Small intestine (tissue), 7 donors: ENCODE measurements at regions not wholly inside any gene's neighbourhood (a gene's known extent, or its start where the extent isn't known, plus 50 kb on each side); places are given as distances from the start of the nearest gene placed in this dataset.

Experiments used
- DNase-seq, 2 donors: peaks; one replicate each; pipeline versions ENCODE4 v3.0.0 to v3.0.0-alpha.2; 2013
- FAIRE-seq: peaks from 2 replicates; lab custom pipeline; 2012; peaks lifted over from hg19 to GRCh38; lab: Jason Lieb, UNC
- H3K27ac ChIP-seq, 3 donors: one replicate each; pipeline ENCODE4 v1.5.1; 2013; ENCODE audit warnings: low read length in 2 of 3, mild to moderate bottlenecking in 2 of 3, control low read depth in 1 of 3, inconsistent platforms in 1 of 3, low read depth in 1 of 3, moderate library complexity in 1 of 3
- H3K27me3 ChIP-seq, 3 donors: one replicate each; pipeline ENCODE4 v1.6.1; 2013; ENCODE audit warnings: low read length in 3 of 3, inconsistent platforms in 1 of 3; ENCODE audit not compliant: control insufficient read depth in 3 of 3, insufficient read depth in 3 of 3
- H3K36me3 ChIP-seq, 3 donors: one replicate each; pipeline ENCODE4 v1.6.1; 2013; ENCODE audit warnings: low read length in 3 of 3, inconsistent platforms in 1 of 3, low read depth in 1 of 3, mild to moderate bottlenecking in 1 of 3, moderate library complexity in 1 of 3; ENCODE audit not compliant: control insufficient read depth in 3 of 3, insufficient read depth in 2 of 3
- H3K4me1 ChIP-seq, 3 donors: one replicate each; pipeline ENCODE4 v1.6.1; 2013; ENCODE audit warnings: low read length in 2 of 3, inconsistent platforms in 1 of 3, low read depth in 1 of 3, mild to moderate bottlenecking in 1 of 3, moderate library complexity in 1 of 3; ENCODE audit not compliant: control insufficient read depth in 3 of 3, insufficient read depth in 2 of 3
- H3K4me3 ChIP-seq, 3 donors: one replicate each; pipeline ENCODE4 v1.5.1; 2013; ENCODE audit warnings: low read length in 3 of 3, control low read depth in 1 of 3, inconsistent platforms in 1 of 3, low read depth in 1 of 3, mild to moderate bottlenecking in 1 of 3, moderate library complexity in 1 of 3
- H3K9me3 ChIP-seq, 2 donors: one replicate each; pipeline ENCODE4 v1.6.1; 2013; ENCODE audit warnings: low read depth in 1 of 2, low read length in 1 of 2; ENCODE audit not compliant: control insufficient read depth in 2 of 2, insufficient read depth in 1 of 2
- WGBS, 3 donors: extraction: QIAGEN DNeasy Blood & Tissue Kit; methylation state at CpG; one replicate each; pipeline ENCODE4 v1.1.7; 2013; 5-methylcytosine and 5-hydroxymethylcytosine counted together
- donor health status: healthy with polysubstance abuse.
- donor health status: control.
- donor health status: control.
- donor health status: Bipolar disorder and iron deficiency.
- donor health status: healthy.

DNA sequence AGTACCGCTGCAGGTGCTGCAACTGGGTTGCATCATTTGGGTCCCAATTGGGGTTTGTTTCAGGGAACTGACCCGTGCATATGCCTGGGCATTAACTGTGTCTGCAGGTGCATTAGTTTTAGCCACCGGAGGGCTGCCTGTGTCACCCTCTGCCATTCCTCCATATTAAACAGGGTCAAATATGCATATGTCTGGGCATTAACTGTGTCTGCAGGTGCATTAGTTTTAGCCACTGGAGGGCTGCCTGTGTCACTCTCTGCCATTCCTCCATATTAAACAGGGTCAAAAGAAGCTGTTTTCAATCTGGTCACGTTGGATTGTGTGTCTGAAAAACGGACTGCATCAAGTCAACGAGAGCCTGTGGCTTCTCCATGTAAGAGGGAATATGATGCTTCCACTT, 1317.0 kb downstream of the TMEM121 start:
- Histone ChIP-seq H3K4me1 (no peaks in the 10 kb centered on the region), H3K27ac (peak overlapping the region in 2 of 3 donors; percentile 81 to 100), H3K36me3 (no peaks in the 10 kb centered on the region), H3K9me3 (peaks cover 0 to 56% of the 10 kb centered on the region in 2 donors), H3K27me3 (no peaks in the 10 kb centered on the region), H3K4me3 (peak overlapping the region in 1 of 3 donors; percentile 84)
- FAIRE-seq = no peak
- 26 to 51% (median 36%) methylated on average over 6 of the region's 6 CpGs for WGBS, 3 donors
- no peak for DNase-seq

DNA sequence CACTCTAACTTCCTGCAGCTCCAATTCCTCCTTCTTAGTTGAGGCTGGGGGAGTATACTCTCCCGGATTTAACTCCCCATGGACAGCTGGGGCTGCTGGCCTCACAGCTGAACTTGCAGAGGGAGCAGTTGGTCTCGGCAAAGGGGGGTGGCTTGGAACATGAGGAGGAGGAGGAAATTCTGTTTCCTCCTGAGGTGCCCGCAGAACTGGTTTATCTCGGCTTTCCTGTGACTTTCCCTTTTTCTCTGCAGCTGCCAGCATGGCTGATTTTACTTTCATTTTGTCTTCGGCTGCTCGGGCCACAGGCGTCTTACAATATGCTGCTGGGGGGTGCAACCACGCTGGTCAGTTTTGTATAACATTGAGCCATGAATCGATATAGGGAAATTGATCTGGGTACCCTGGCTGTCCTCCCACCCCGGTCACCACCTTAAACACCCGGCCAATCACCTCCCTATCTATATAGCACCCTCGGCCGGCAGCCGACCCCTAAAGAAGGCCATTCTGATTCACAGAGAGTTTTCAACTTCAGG, 1317.6 kb downstream of the TMEM121 start:
- 5 to 43% (median 9%) methylated on average over 14 of the region's 14 CpGs for WGBS, 3 donors
- DNase-seq (peak in 1 of 2 donors; percentile 76), FAIRE-seq (no peak)
- H3K4me1 ChIP-seq = peaks cover 0 to 6% (median 0%) of the 10 kb centered on the region in 3 donors
- no peaks in the 10 kb centered on the region for H3K36me3 ChIP-seq
- H3K4me3 ChIP-seq = peak overlapping the region in 2 of 3 donors; percentile 61 to 84
- peaks cover 0 to 59% of the 10 kb centered on the region in 2 donors for H3K9me3 ChIP-seq
- H3K27me3 ChIP-seq = no peaks in the 10 kb centered on the region
- peak overlapping the region in 2 of 3 donors; percentile 81 to 100 for H3K27ac ChIP-seq

DNA sequence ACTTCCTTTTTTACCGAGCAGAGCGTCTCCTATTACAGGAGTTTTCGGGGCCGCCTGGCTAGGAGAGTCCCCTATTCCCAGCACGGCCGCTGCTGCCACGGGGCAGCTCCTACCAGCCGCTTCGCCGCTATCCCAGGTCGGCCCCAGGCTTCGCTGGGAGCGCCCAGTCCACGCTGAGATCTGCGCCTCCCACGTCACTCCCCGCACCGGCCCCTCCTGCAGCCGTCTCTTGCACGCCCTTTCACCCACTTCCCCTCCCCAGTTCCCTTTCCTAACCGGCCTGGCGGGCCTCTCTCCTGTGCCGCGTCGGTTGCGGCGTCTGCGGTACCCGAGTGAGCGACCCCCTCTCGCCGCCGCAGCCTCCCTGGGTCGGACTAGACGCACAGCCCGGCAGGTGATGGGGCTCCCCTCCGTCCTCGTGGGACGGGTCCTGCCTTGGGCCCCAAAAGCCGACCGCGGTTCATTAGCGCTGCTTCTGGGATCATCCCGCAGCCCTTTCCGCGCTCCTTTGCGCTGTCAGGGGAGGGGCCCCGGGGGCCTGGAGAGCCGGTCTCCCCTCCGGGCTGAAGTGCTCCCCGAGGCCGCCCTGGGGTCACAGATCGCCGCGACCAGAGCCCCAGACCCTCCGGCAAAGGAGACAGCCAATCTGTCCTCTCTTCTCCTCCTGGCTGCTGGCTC, 1318.4 kb downstream of the TMEM121 start:
- DNase-seq (peak in 1 of 2 donors; percentile 88), FAIRE-seq (no peak)
- Histone ChIP-seq H3K9me3 (peaks cover 0 to 56% of the 10 kb centered on the region in 2 donors), H3K4me3 (peak overlapping the region in 2 of 3 donors; percentile 61 to 84), H3K4me1 (peaks cover 0 to 6% (median 0%) of the 10 kb centered on the region in 3 donors), H3K36me3 (no peaks in the 10 kb centered on the region), H3K27me3 (no peaks in the 10 kb centered on the region), H3K27ac (peak overlapping the region in 2 of 3 donors; percentile 81 to 100)
- WGBS, 3 donors = 7 to 44% (median 18%) methylated on average over 50 to 56 of the region's 56 CpGs

DNA sequence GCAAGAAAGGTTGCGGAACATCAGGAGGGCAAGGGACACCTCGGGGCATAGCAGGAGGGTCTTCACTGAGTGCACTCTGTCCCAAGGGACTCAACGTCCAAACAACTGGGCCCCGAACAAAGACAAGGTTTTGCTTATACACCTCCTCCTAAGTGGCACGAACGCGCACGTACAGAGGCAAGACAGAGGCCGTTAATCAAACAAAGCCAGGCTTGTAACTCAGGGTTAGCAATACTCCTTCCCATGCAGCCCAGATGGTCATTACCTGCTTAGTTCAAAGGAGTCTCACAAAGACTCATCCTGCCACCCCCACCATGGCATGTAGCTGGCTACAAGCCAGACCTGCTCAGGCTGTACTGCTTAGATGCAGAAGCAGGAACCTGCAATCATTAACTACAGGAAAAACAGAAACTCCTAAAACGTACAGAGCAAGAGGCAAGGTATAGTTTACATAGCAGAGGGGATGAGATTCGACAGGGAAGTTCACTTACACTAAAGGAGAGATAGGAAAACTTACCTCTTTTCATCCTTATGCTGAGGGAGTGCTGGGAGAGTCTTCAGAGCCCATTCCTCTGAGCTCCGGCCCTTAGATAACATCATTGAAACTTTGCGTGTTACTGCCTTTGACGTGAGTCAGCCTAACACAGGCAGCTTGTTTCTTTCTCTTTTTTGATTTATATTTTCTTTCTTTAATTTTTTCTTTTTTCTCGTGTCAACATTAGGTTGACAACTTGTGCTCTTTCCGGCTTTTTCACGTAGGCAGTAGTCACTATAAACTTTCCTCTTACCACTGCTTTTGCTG, 1319.1 kb downstream of the TMEM121 start:
- peak in 1 of 2 donors; percentile 95 for DNase-seq
- H3K4me1 ChIP-seq = peaks cover 0 to 6% (median 0%) of the 10 kb centered on the region in 3 donors
- peak overlapping the region in 2 of 3 donors; percentile 81 to 100 for H3K27ac ChIP-seq
- peak overlapping the region in 2 of 3 donors; percentile 61 to 84 for H3K4me3 ChIP-seq
- no peaks in the 10 kb centered on the region for H3K27me3 ChIP-seq
- H3K9me3 ChIP-seq = peaks cover 0 to 53% of the 10 kb centered on the region in 2 donors
- peak; percentile 47 for FAIRE-seq
- 11 to 45% (median 19%) methylated on average over 16 to 17 of the region's 17 CpGs for WGBS, 3 donors
- H3K36me3 ChIP-seq = no peaks in the 10 kb centered on the region

DNA sequence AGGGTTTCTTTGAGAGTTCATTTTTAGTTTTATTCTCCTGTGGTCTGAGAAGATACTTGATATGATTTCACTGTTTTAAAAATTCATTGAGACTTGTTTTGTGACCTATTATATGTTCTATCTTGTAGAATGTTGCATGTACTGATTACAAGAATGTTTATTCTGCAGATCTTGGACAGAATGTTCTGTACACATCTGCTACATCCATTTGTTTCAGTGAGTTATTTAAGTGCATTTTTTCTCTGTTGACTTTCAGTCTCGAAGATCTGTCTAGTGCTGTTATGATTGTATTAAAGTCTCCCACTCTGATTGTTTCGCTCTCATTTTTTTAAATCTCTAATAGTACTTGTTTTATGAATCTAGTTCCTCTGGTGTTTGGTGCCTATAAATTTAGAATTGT, 1319.8 kb downstream of the TMEM121 start:
- Histone ChIP-seq H3K27ac (peak overlapping the region in 1 of 3 donors; percentile 46), H3K4me3 (no peak overlapping the region), H3K36me3 (no peaks in the 10 kb centered on the region), H3K9me3 (peaks cover 0 to 54% of the 10 kb centered on the region in 2 donors), H3K27me3 (no peaks in the 10 kb centered on the region), H3K4me1 (peaks cover 0 to 6% (median 0%) of the 10 kb centered on the region in 3 donors)
- DNase-seq (peak in 1 of 2 donors; percentile 49), FAIRE-seq (peak; percentile 72)
- 14 to 41% (median 24%) methylated on average over 2 of the region's 2 CpGs for WGBS, 3 donors

DNA sequence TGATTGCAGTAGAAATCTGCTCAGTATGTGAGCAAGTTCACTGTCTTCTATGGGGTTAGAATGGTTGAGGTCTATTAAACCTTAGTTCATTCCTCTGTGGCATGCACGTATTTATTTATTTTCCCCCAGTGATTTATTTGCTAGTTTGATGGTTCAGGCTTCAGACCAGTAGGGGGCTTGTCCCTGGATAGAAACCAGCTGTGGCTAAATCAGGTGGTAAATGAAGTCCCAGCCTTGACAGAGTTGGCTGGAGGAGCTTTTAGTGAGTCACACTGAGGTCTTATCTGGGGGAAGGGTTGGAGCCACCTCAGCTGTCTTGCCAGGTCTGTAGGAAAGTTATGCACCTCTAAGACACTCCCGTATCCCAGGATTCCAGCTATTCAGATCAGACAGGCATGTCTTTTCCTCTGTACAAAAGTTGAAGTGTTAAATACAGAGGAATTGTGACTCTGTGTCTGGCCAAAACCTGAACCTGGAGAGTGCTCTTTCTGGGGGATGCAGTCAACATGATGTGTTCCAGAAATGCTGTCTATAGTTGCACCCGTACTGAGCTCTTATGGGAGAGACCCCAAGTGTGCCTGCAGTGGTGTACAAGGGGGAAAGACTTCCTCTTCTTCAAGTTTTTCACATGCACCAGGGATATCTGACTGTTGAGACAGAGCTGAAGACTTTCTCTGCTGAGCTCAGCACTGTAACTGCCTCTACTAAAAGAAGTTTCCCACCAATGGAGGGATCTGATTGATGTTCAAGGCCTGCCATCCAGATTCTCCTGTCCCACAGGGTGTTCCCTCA, 1322.1 kb downstream of the TMEM121 start:
- 30 to 56% (median 50%) methylated on average over 3 of the region's 3 CpGs for WGBS, 3 donors
- H3K4me3 ChIP-seq = no peak overlapping the region
- H3K27ac ChIP-seq = peak overlapping the region in 1 of 3 donors; percentile 22
- H3K36me3 ChIP-seq = no peaks in the 10 kb centered on the region
- FAIRE-seq (no peak), DNase-seq (peak in 1 of 2 donors; percentile 83)
- H3K9me3 ChIP-seq = peaks cover 0 to 49% of the 10 kb centered on the region in 2 donors
- no peaks in the 10 kb centered on the region for H3K27me3 ChIP-seq
- peaks cover 0 to 6% (median 0%) of the 10 kb centered on the region in 3 donors for H3K4me1 ChIP-seq

DNA sequence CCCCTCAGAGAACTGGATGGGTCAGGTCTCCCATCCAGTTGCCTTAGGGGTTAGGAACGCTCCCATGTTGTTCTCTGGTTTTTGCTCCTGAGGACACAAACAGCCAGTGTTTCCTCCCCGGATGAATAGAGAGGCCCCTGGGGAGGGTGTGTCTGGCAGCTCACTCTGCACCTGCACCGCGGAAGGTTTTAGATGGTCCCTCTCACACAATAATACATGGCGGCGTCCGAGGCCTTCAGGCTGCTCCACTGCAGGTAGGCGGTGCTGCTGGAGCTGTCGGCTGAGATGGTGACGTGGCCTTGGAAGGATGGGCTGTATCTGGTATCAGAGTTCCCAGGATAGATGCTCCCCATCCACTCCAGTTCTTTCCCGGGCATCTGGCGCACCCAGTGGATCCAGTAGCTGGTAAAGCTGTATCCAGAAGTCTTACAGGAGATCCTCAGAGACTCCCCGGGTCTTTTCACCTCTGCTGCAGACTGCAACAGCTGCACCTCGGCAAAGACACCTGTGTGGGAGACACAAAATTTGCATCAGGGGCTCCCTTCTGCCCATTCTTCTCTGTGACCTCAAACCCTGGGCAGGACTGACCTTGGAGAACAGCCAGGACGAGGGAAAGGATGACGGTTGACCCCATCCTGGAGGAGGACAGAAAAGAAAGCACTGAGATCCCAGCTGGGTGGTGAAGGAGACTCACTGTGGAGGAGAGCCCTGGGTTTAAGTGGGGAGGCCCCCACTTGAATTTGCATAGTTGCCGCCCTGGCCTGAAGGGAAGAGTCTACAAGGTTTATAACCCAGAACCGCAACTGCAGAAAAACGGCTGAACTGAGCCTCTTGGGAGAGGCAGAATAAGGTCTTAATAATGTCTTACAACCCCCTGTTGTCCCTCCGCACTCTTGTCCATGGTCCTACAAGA, 1324.8 kb downstream of the TMEM121 start:
- Histone ChIP-seq H3K27ac (no peak overlapping the region), H3K36me3 (no peaks in the 10 kb centered on the region), H3K27me3 (no peaks in the 10 kb centered on the region), H3K4me3 (no peak overlapping the region), H3K9me3 (peaks cover 0 to 30% of the 10 kb centered on the region in 2 donors), H3K4me1 (peaks cover 0 to 6% (median 0%) of the 10 kb centered on the region in 3 donors)
- DNase-seq (no peak), FAIRE-seq (no peak)
- WGBS, 3 donors = 74 to 78% (median 77%) methylated on average over 20 of the region's 20 CpGs
